Prostate gland (tissue), 2 donors: ENCODE measurements at regions not wholly inside any gene's neighbourhood (a gene's known extent, or its start where the extent isn't known, plus 50 kb on each side); places are given as distances from the start of the nearest gene placed in this dataset.

Source experiments
- DNase-seq: peaks from one replicate; pipeline ENCODE4 v3.0.0-alpha.2; 2019; ENCODE audit warnings: low spot score
- H3K27ac ChIP-seq, 2 donors: fragments of 200-600 bp; sonication (generic); 2 replicates each; pipeline ENCODE4 v1.5.1; 2017 to 2019
- H3K27me3 ChIP-seq: fragments of 200-600 bp; sonication (generic); replicated peaks from 2 replicates; pipeline ENCODE4 v1.5.1; 2019; ENCODE audit not compliant: insufficient read depth
- H3K36me3 ChIP-seq, 2 donors: fragments of 200-600 bp; sonication (generic); 1 replicate in 1 of 2; 2 replicates in 1 of 2; pipeline versions ENCODE4 v1.5.1 to v1.8.1; 2017 to 2019
- H3K4me1 ChIP-seq: fragments of 200-600 bp; sonication (generic); replicated peaks from 2 replicates; pipeline ENCODE4 v1.5.1; 2019
- H3K4me3 ChIP-seq, 2 donors: fragments of 200-600 bp; sonication (generic); 2 replicates each; pipeline ENCODE4 v1.5.1; 2017 to 2019
- H3K9me3 ChIP-seq: fragments of 200-600 bp; sonication (generic); 2 replicates; pipeline ENCODE4 v1.5.1; 2017
- CTCF ChIP-seq, 4 experiments: fragments of 200-600 bp in 2 of 4; fragments of 450-650 bp in 2 of 4; sonication (generic) in 2 of 4; IDR thresholded peaks; 1 replicate in 3 of 4; 2 replicates in 1 of 4; pipeline ENCODE4 v1.5.1; 2016 to 2019; ENCODE audit warnings: antibody characterized with exemption in 4 of 4, mild to moderate bottlenecking in 2 of 4, moderate library complexity in 2 of 4
- POLR2A ChIP-seq: fragments of 450-650 bp; IDR thresholded peaks from one replicate; pipeline ENCODE4 v1.6.1; 2016; ENCODE audit warnings: antibody characterized with exemption, mild to moderate bottlenecking
- POLR2AphosphoS5 ChIP-seq: sonication (generic); formaldehyde crosslinking; IDR thresholded peaks from one replicate; pipeline ENCODE4 v1.6.1; 2017; ENCODE audit warnings: antibody characterized with exemption
- WGBS: methylation state at CpG from one replicate; pipeline ENCODE4 v1.1.5; 2018; 5-methylcytosine and 5-hydroxymethylcytosine counted together
- intact Hi-C: fragments of 100-400 bp; cut with DNase I; formaldehyde crosslinking; loops from one replicate; pipeline ENCODE4 v1.14.2; 2022

GRCh38 chr7:10740805-10741204 lies 232.9 kb upstream of the PHF14 start:
- TF ChIP-seq POLR2A (no peak), POLR2AphosphoS5 (no peak), CTCF (IDR thresholded peaks at IDR 0.05) (no peak)
- H3K36me3 ChIP-seq = no peaks in the 10 kb centered on the region
- H3K9me3 ChIP-seq = no peaks in the 10 kb centered on the region
- no peak overlapping the region for H3K4me3 ChIP-seq
- H3K27me3 ChIP-seq = no peaks in the 10 kb centered on the region
- no peak overlapping the region for H3K27ac ChIP-seq
- WGBS = 20% methylated on average over 1 of the region's 1 CpG
- DNase-seq = no peak
- H3K4me1 ChIP-seq = no peaks in the 10 kb centered on the region
- intact Hi-C loops = no loop called here

- no peaks in the 10 kb centered on the region for H3K4me1 ChIP-seq
- no peak for DNase-seq
- no peaks in the 10 kb centered on the region for H3K27me3 ChIP-seq
- H3K9me3 ChIP-seq = no peaks in the 10 kb centered on the region
- no peaks in the 10 kb centered on the region for H3K36me3 ChIP-seq
- 53% methylated on average over 2 of the region's 2 CpGs for WGBS
- no peak overlapping the region for H3K27ac ChIP-seq
- no peak overlapping the region for H3K4me3 ChIP-seq
- no peak for TF ChIP-seq POLR2AphosphoS5
- intact Hi-C loops = no loop called here
Observed at GRCh38 chr7:10756981-10757380, 216.7 kb upstream of the PHF14 start.

- no peak for TF ChIP-seq POLR2A
- TF ChIP-seq POLR2AphosphoS5 = no peak
- no peak for TF ChIP-seq CTCF (IDR thresholded peaks at IDR 0.05)
- Histone ChIP-seq H3K27ac (no peak overlapping the region), H3K9me3 (no peaks in the 10 kb centered on the region), H3K4me1 (no peaks in the 10 kb centered on the region), H3K4me3 (no peak overlapping the region), H3K36me3 (no peaks in the 10 kb centered on the region), H3K27me3 (no peaks in the 10 kb centered on the region)
- intact Hi-C loops = no loop called here
- 98% methylated on average over 2 of the region's 2 CpGs for WGBS
- DNase-seq = no peak
Observed at GRCh38 chr7:10759120-10759519, 214.6 kb upstream of the PHF14 start.

- intact Hi-C loops = no loop called here
- no peak overlapping the region for H3K4me3 ChIP-seq
- H3K27me3 ChIP-seq = no peaks in the 10 kb centered on the region
- H3K4me1 ChIP-seq = no peaks in the 10 kb centered on the region
- no peaks in the 10 kb centered on the region for H3K36me3 ChIP-seq
- TF ChIP-seq CTCF (IDR thresholded peaks at IDR 0.05) (no peak), POLR2AphosphoS5 (no peak), POLR2A (no peak)
- no peaks in the 10 kb centered on the region for H3K9me3 ChIP-seq
- DNase-seq = no peak
- no peak overlapping the region for H3K27ac ChIP-seq
- 96% methylated on average over 4 of the region's 4 CpGs for WGBS
Observed at GRCh38 chr7:10767771-10768170, 205.9 kb upstream of the PHF14 start.

GRCh38 chr7:10770176-10770575 lies 203.5 kb upstream of the PHF14 start:
- no peaks in the 10 kb centered on the region for H3K9me3 ChIP-seq
- intact Hi-C loops = no loop called here
- WGBS = 89% methylated on average over 5 of the region's 5 CpGs

More at GRCh38 chr7:10770176-10770575, 203.5 kb upstream of the PHF14 start:
- H3K4me1 ChIP-seq = no peaks in the 10 kb centered on the region
- H3K36me3 ChIP-seq = no peaks in the 10 kb centered on the region
- no peaks in the 10 kb centered on the region for H3K27me3 ChIP-seq
- no peak overlapping the region for H3K27ac ChIP-seq
- TF ChIP-seq POLR2AphosphoS5 (no peak), CTCF (IDR thresholded peaks at IDR 0.05) (no peak)
- no peak for DNase-seq
- H3K4me3 ChIP-seq = no peak overlapping the region
